IMR-90 (cell line): ENCODE measurements at regions not wholly inside any gene's neighbourhood (a gene's known extent, or its start where the extent isn't known, plus 50 kb on each side); places are given as distances from the start of the nearest gene placed in this dataset.

Experiments
- ATAC-seq: fragments of 200-7000 bp; cut with Tn5 transposase; 2 replicates; pipeline ENCODE4 v1.9.1; 2020; ENCODE audit warnings: low read depth, mild to moderate bottlenecking, moderate library complexity
- BruUV-seq: library from RNA; stranded (reverse); fragments of 400-500 nt; replicated peaks from 2 replicates; lab custom pipeline; 2021; lab: Mats Ljungman, UMichigan
- CTCF ChIA-PET: fragments of 300-600 bp; formaldehyde crosslinking; extraction: SDS; loops from one replicate; lab custom pipeline; 2021; ENCODE audit warnings: antibody characterized with exemption; lab: Yijun Ruan, JAX
- POLR2A ChIA-PET: fragments of 300-600 bp; sonication (Branson Sonifier 250); formaldehyde crosslinking; loops from one replicate; lab custom pipeline; 2022; ENCODE audit warnings: antibody characterized with exemption; ENCODE audit not compliant: unreplicated experiment; lab: Charles Lee
- DNase-seq: peaks from one replicate; pipeline ENCODE4 v3.0.0; 2013
- H2AFZ ChIP-seq: replicated peaks from 2 replicates; pipeline ENCODE3; 2013; ENCODE audit warnings: low read length, mild to moderate bottlenecking; ENCODE audit not compliant: poor library complexity
- H2AK5ac ChIP-seq: 2 replicates; pipeline ENCODE4 v1.6.1; 2013; ENCODE audit warnings: low read depth, low read length, inconsistent platforms
- H2AK9ac ChIP-seq: replicated peaks from 2 replicates; pipeline ENCODE3; 2013; ENCODE audit warnings: mild to moderate bottlenecking, low read depth, low read length, moderate library complexity; ENCODE audit not compliant: poor library complexity
- H2BK120ac ChIP-seq: 2 replicates; pipeline ENCODE4 v1.6.1; 2013; ENCODE audit warnings: low read depth, low read length, inconsistent platforms
- H2BK15ac ChIP-seq: 3 replicates; pipeline ENCODE4 v1.6.1; 2013; ENCODE audit warnings: low read depth, low read length, inconsistent platforms
- H2BK20ac ChIP-seq: 2 replicates; pipeline ENCODE4 v1.6.1; 2013; ENCODE audit warnings: low read depth, mild to moderate bottlenecking, inconsistent platforms, low read length, moderate library complexity
- H2BK5ac ChIP-seq: 2 replicates; pipeline ENCODE4 v1.6.1; 2013; ENCODE audit warnings: mild to moderate bottlenecking, low read depth, low read length, inconsistent platforms; ENCODE audit not compliant: poor library complexity, severe bottlenecking
- H3K14ac ChIP-seq: replicated peaks from 2 replicates; pipeline ENCODE4 v1.6.1; 2013; ENCODE audit warnings: low read depth, low read length, inconsistent platforms
- H3K18ac ChIP-seq: 2 replicates; pipeline ENCODE4 v1.6.1; 2013; ENCODE audit warnings: low read depth, low read length, control low read depth
- H3K23ac ChIP-seq: 2 replicates; pipeline ENCODE4 v1.6.1; 2013; ENCODE audit warnings: low read depth, low read length, inconsistent platforms
- H3K27ac ChIP-seq: 2 replicates; pipeline ENCODE4 v1.5.1; 2013; ENCODE audit warnings: mild to moderate bottlenecking, control low read depth, low read length; ENCODE audit not compliant: insufficient read depth
- H3K27me3 ChIP-seq: 2 replicates; pipeline ENCODE4 v1.6.1; 2013; ENCODE audit warnings: low read length; ENCODE audit not compliant: control insufficient read depth, insufficient read depth
- H3K36me3 ChIP-seq: 2 replicates; pipeline ENCODE4 v1.6.1; 2013; ENCODE audit warnings: low read length, mixed read lengths; ENCODE audit not compliant: control insufficient read depth, insufficient read depth
- H3K4ac ChIP-seq: 2 replicates; pipeline ENCODE4 v1.6.1; 2013; ENCODE audit warnings: low read depth, low read length, inconsistent platforms
- H3K4me1 ChIP-seq: 2 replicates; pipeline ENCODE4 v1.6.1; 2013; ENCODE audit warnings: low read length, mixed read lengths; ENCODE audit not compliant: control insufficient read depth, insufficient read depth
- H3K4me2 ChIP-seq: 2 replicates; pipeline ENCODE4 v1.6.1; 2013; ENCODE audit warnings: low read depth, mild to moderate bottlenecking, control low read depth, low read length, moderate library complexity
- H3K4me3 ChIP-seq: 2 replicates; pipeline ENCODE4 v1.5.1; 2013; ENCODE audit warnings: low read depth, mild to moderate bottlenecking, control low read depth, low read length, moderate library complexity; ENCODE audit not compliant: insufficient read depth
- H3K56ac ChIP-seq: 2 replicates; pipeline ENCODE4 v1.6.1; 2013; ENCODE audit warnings: low read length, inconsistent platforms; ENCODE audit not compliant: insufficient read depth; ENCODE audit errors: extremely low read depth
- H3K79me1 ChIP-seq, 2 experiments: 2 replicates each; pipeline ENCODE4 v1.6.1; 2013; ENCODE audit warnings: low read length in 2 of 2, inconsistent platforms in 1 of 2, low read depth in 1 of 2
- H3K9ac ChIP-seq: 2 replicates; pipeline ENCODE4 v1.6.1; 2013; ENCODE audit warnings: low read depth, low read length, control low read depth
- H3K9me1 ChIP-seq: 2 replicates; pipeline ENCODE4 v1.6.1; 2013; ENCODE audit warnings: low read length, inconsistent platforms; ENCODE audit not compliant: insufficient read depth
- H3K9me3 ChIP-seq: 2 replicates; pipeline ENCODE4 v1.6.1; 2013; ENCODE audit warnings: low read length; ENCODE audit not compliant: control insufficient read depth, insufficient read depth
- H4K20me1 ChIP-seq: 2 replicates; pipeline ENCODE4 v1.6.1; 2013; ENCODE audit warnings: low read length, inconsistent platforms; ENCODE audit not compliant: insufficient read depth
- H4K5ac ChIP-seq: 2 replicates; pipeline ENCODE4 v1.6.1; 2013; ENCODE audit warnings: mild to moderate bottlenecking, low read depth, low read length, control low read depth
- H4K8ac ChIP-seq, 2 experiments: 2 replicates each; pipeline ENCODE4 v1.6.1; 2013; ENCODE audit warnings: low read depth in 2 of 2, low read length in 2 of 2, control low read depth in 1 of 2, inconsistent platforms in 1 of 2
- H4K91ac ChIP-seq: 2 replicates; pipeline ENCODE4 v1.6.1; 2013; ENCODE audit warnings: low read depth, low read length, inconsistent platforms; ENCODE audit not compliant: insufficient read depth
- BHLHE40 ChIP-seq: fragments of 150-350 bp; IDR thresholded peaks from 2 replicates; pipeline ENCODE4 v1.6.1; 2016; ENCODE audit warnings: mild to moderate bottlenecking, low read depth, low read length
- CEBPB ChIP-seq: IDR thresholded peaks from 2 replicates; pipeline ENCODE4 v1.6.1; 2012; ENCODE audit warnings: low read depth, low read length, improper control_type of control experiment
- CHD1 ChIP-seq: IDR thresholded peaks from 2 replicates; pipeline ENCODE4 v1.6.1; 2012; ENCODE audit warnings: low read depth, low read length, improper control_type of control experiment
- CTCF ChIP-seq: conservative IDR thresholded peaks from 2 replicates; pipeline ENCODE4 v1.5.1; 2012; ENCODE audit warnings: mild to moderate bottlenecking, low read depth, low read length, improper control_type of control experiment
- ELK1 ChIP-seq: fragments of 150-350 bp; IDR thresholded peaks from 2 replicates; pipeline ENCODE4 v1.6.1; 2016; ENCODE audit warnings: low read depth, mild to moderate bottlenecking, low read length, moderate library complexity, borderline replicate concordance
- FOS ChIP-seq: fragments of 150-350 bp; IDR thresholded peaks from 2 replicates; pipeline ENCODE4 v1.6.1; 2016; ENCODE audit warnings: low read depth, low read length
- MAFK ChIP-seq: IDR thresholded peaks from 2 replicates; pipeline ENCODE4 v1.6.1; 2012; ENCODE audit warnings: low read depth, low read length, improper control_type of control experiment
- MAZ ChIP-seq: IDR thresholded peaks from 2 replicates; pipeline ENCODE4 v1.6.1; 2012; ENCODE audit warnings: low read depth, mild to moderate bottlenecking, low read length, improper control_type of control experiment, moderate library complexity, borderline replicate concordance
- MXI1 ChIP-seq: IDR thresholded peaks from 2 replicates; pipeline ENCODE4 v1.6.1; 2012; ENCODE audit warnings: low read depth, mild to moderate bottlenecking, low read length, moderate library complexity, borderline replicate concordance
- NFE2L2 ChIP-seq: fragments of 150-350 bp; IDR thresholded peaks from 2 replicates; pipeline ENCODE4 v1.6.1; 2016; ENCODE audit warnings: low read depth, mild to moderate bottlenecking, low read length
- POLR2A ChIP-seq: IDR thresholded peaks from 2 replicates; pipeline ENCODE4 v1.6.1; 2012; ENCODE audit warnings: mild to moderate bottlenecking, low read depth, low read length
- RAD21 ChIP-seq: IDR thresholded peaks from 2 replicates; pipeline ENCODE4 v1.6.1; 2012; ENCODE audit warnings: low read length, improper control_type of control experiment
- RFX5 ChIP-seq: IDR thresholded peaks from 2 replicates; pipeline ENCODE4 v1.8.0; 2012; ENCODE audit warnings: low read depth, mild to moderate bottlenecking, low read length, moderate library complexity
- WGBS, 2 experiments: methylation state at CpG; one replicate each; pipeline versions ENCODE4 v1.1.5 to v1.1.7; 2013; ENCODE audit warnings: missing lambda C conversion rate in 2 of 2; ENCODE audit not compliant: insufficient read length in 1 of 2; ENCODE audit errors: extremely low coverage in 2 of 2; 5-methylcytosine and 5-hydroxymethylcytosine counted together
- dilution Hi-C: fragments of 300-500 bp; cut with HindIII; formaldehyde crosslinking; loops from one replicate; pipeline ENCODE4 v1.14.3; 2018; ENCODE audit warnings: low sequenced_read_pairs; ENCODE audit not compliant: unreplicated experiment
- in situ Hi-C: fragments of 300-500 bp; cut with MboI; formaldehyde crosslinking; loops from 3 replicates; pipeline ENCODE4 v1.14.3; 2019; ENCODE audit warnings: low sequenced_read_pairs, inconsistent platforms, mixed read lengths
- intact Hi-C: fragments of 100-400 bp; cut with micrococcal nuclease; formaldehyde crosslinking; loops from 2 replicates; pipeline ENCODE4 v1.10.0; 2022
- TF ChIP-seq, protein P1 (sequence below): fragments of 150-350 bp; IDR thresholded peaks from 2 replicates; pipeline ENCODE4 v1.6.1; 2017; ENCODE audit warnings: mild to moderate bottlenecking, antibody characterized with exemption, low read length, low read depth

DNA sequence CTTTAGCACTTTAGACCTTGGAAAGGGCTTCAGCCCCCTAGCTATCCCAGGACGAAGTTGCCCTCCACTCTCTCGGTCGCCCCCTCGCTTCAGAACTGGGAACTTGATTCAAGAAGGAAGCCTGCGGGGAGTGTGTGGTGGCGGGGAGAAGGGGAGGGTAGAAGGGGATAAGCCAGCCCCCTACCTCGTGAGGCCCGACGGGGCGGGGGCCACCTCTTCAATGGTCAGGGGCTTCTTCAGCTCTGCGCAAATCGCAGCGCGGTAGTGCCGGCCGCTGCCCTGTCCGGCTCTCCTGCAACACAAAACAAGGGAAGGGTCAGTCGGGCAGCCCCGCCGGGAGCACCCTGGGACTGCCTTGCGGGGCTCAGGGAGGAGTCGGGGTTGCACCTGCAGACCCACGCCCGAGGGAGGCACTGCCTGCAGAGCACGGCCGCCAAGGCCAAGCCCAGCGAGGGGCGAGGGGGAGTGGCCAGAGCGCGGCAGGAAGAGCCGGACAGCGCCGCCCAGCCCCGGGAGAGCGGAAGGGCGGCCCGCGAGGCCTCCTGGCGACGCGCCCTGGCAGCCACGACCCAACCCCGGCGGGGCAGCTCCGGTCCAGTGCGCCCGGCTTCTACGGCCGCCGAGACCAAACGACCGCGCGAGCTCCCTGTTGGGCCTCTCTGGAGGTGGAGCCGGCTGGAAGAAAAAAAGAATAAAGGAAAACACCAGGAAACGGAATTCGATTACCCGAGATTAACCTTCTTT, 56.2 kb upstream of the RASAL2 start:
- in situ Hi-C loops (no loop called here), intact Hi-C loops (no loop called here), dilution Hi-C loops (loop anchor here (25.0 kb wide), 1 partner anchor 250 kb away; no protein-coding TSS in a partner anchor)
- Histone ChIP-seq H3K9me1 (peaks cover 6% of the 10 kb centered on the region; the same call in 1 of the 2 replicates), H3K4me2 (peak overlapping the region; percentile 64), H2AK5ac (no peak overlapping the region), H3K9ac (0 out of 2 replicates have a peak overlapping the region, but pooled peaks have one; percentile 61), H2AK9ac (peak overlapping the region; percentile 73), H2BK20ac (no peak overlapping the region; the same call in 1 of the 2 replicates), H3K27ac (no peak overlapping the region), H3K4ac (peak overlapping the region; percentile 72), H2AFZ (peak overlapping the region; percentile 97), H4K20me1 (no peaks in the 10 kb centered on the region), H3K36me3 (no peaks in the 10 kb centered on the region), H2BK5ac (no peak overlapping the region), H3K9me3 (no peaks in the 10 kb centered on the region), H4K8ac (peak overlapping the region; percentile 96 to 97), H3K56ac (peak overlapping the region; percentile 59; the same call in 1 of the 2 replicates), H3K23ac (peak overlapping the region; percentile 84; the same call in 1 of the 2 replicates), H4K5ac (peak overlapping the region; percentile 56; the same call in 1 of the 2 replicates), H2BK120ac (peak overlapping the region; percentile 59), H3K14ac (peak overlapping the region; percentile 94), H4K91ac (peak overlapping the region; percentile 70; the same call in 1 of the 2 replicates), H3K27me3 (no peaks in the 10 kb centered on the region), H3K4me3 (peak overlapping the region; percentile 54), H3K18ac (peak overlapping the region; percentile 11; the same call in 1 of the 2 replicates), H3K4me1 (no peaks in the 10 kb centered on the region), H2BK15ac (0 out of 3 replicates have a peak overlapping the region, but pooled peaks have one; percentile 52), H3K79me1 (no peaks in the 10 kb centered on the region)
- CTCF ChIA-PET = interaction anchor here (0.6 to 1.0 kb wide), 6 partner anchors 24 to 836 kb away, joined by 3 to 5 read pairs (median 3); no protein-coding TSS in a partner anchor
- WGBS, 2 experiments = 11% methylated on average over 9 of the region's 58 CpGs; no CpG with 5 or more reads in 1 of the 2 experiments
- no TSS peak for BruUV-seq
- POLR2A ChIA-PET = interaction anchor here (0.7 kb wide), 1 partner anchor 96 kb away, joined by 3 read pairs; no protein-coding TSS in a partner anchor
- DNase-seq (peak; percentile 54), ATAC-seq (peak; percentile 98)
- TF ChIP-seq BHLHE40 = no peak
- no peak for TF ChIP-seq NFE2L2
- no peak for TF ChIP-seq MAZ
- TF ChIP-seq CEBPB = no peak
- TF ChIP-seq RAD21 = 0 out of 2 replicates have a peak, but pooled peaks have one; percentile 14
- TF ChIP-seq MXI1 = no peak
- no peak for TF ChIP-seq ELK1
- TF ChIP-seq, protein P1, sequence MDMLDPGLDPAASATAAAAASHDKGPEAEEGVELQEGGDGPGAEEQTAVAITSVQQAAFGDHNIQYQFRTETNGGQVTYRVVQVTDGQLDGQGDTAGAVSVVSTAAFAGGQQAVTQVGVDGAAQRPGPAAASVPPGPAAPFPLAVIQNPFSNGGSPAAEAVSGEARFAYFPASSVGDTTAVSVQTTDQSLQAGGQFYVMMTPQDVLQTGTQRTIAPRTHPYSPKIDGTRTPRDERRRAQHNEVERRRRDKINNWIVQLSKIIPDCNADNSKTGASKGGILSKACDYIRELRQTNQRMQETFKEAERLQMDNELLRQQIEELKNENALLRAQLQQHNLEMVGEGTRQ = no peak
- TF ChIP-seq CHD1 = no peak
- TF ChIP-seq FOS = no peak
- peak; percentile 34; the same call in 1 of the 2 replicates for TF ChIP-seq CTCF
- no peak for TF ChIP-seq RFX5
- no peak for TF ChIP-seq POLR2A
- no peak for TF ChIP-seq MAFK
